Medulla oblongata (tissue), 1 donor: ENCODE measurements at regions not wholly inside any gene's neighbourhood (a gene's known extent, or its start where the extent isn't known, plus 50 kb on each side); places are given as distances from the start of the nearest gene placed in this dataset.
"Not testable (repeated sequence)": the region's sequence is repeated elsewhere in the genome, so short reads cannot be mapped to it uniquely, and the experiment has no call there.

ENCODE experiments used
- DNase-seq: peaks from one replicate; pipeline ENCODE4 v3.0.0-alpha.2; 2015; ENCODE audit errors: extremely low spot score

DNA sequence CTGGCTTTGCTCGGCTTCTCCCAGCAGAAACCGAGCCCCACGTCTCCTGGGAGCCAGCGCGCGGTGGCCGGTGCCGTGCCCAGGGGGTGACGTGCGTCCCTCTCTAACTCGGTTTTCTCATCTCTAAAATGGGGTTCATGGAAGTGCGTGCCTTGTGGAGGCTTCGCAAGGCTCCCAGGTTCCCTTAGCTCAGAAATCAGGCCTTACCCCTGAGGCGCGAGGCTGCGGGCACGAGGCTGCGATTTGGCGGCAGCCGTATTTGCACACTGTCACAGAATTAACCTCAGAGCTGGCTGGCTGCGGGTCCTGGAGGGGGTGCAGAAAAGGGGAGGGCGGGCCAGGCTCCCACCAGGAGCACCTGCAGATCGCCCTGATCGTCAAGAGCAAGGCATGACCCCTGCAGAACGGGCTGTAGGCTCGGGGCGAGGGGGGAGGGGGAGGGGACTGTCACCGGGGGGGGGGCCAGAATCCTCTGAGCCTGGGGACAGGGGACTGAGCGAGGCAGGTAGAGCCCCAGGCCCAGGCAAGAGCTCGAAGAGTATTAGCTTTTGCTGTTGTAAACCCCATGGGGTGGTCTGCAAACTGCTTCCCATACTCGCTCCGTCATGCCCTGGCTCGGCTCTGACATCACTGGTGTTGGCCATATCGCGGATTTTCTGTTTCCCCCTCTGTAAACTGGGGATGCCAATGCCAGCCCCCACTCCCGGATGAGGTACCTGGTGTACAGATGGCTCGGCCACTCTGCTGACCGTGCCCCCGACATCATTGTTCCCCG, 62.2 kb downstream of the CCNE1 start:
- no peak for DNase-seq

DNA sequence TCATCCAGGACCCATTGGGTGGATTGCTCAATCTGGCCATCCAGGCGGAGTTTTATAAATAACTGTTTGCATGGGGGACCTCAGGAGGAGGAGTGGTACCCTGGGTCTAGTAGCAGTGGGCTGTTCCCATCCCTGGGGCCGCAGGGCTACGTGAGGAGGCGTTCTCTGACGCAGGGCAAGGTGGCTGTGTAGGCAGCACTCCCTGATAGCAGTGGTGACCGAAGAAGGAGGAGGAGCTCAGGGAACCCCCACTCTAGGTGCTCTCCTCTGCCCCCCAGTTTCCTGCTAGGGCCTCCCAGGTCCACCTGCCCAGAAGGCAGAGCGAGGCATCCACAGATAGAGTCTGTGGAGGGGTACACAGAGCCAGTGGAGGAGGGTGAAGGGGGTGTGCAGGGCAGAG, 64.1 kb downstream of the CCNE1 start:
- DNase-seq: no peak

DNA sequence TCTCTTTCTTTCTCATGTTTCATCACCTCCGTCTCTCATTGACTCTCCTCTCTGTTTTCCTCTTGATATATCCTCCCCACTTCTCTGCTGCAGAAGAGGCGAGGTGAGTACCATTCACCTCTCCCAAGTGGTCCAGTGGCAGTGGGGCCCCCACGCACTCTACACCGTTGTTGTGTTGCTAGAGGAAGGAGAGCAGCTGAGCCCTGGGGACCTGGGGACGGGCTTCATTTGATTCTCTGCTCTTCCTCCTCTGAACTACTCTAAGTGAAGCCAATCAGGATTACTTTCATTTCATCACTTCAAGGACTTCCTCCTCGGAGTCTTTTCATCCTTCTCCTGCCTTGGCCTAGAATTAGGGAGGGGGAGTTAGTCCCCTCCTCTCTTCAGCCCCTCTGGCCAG, 64.6 kb downstream of the CCNE1 start:
- no peak for DNase-seq

DNA sequence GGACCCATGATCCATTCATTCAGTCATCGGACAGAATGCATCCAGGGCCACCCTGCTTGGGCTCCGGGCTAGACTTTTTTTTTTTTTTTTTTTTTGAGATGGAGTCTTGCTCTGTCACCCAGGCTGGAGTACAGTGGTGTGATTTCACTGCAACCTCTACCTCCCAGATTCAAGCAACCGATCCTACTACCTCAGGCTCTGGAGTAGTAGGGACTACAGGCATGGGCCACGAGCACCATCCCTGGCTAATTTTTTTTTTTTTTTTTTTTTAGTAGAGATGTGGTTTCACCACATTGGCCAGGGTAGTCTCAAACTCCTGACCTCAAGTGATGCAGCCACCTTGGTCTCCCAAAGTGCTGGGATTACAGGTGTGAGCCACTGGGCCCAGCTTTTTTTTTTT, 65.1 kb downstream of the CCNE1 start:
- DNase-seq: not testable (repeated sequence)

DNA sequence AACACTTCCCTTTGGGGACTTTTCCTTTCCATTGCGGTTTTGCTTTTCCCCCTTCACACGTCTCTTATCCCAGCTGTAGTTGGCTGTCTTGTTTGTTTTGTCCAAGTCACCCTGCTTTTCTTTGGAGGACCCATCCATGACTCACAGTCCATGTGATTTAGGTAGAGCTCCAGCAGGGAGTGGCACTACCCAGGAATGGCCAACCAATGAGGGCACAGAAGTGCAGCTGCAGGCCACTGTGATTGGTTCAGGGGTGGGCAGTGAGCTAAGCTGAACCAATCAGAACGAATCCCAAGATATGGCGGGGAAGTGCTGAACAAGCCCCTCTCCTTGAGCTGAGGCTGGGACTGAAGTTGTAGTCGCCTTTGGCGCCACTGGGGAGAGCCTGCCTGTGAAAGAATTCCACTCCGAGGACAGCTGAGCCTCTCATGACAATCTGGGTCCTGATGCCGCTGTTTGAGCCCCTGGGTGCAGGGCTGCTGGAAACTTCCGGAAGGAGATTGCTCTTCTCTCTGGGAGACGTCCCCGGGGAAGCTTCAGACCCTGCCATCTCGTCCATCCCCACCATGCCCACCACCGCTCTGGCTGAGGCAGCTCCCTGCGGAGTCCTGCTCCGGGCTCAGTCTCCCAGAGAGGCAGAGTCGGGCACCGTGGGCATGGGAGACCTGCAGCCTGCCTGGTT, 62.9 kb upstream of the URI1 start:
- peak; percentile 7 for DNase-seq

DNA sequence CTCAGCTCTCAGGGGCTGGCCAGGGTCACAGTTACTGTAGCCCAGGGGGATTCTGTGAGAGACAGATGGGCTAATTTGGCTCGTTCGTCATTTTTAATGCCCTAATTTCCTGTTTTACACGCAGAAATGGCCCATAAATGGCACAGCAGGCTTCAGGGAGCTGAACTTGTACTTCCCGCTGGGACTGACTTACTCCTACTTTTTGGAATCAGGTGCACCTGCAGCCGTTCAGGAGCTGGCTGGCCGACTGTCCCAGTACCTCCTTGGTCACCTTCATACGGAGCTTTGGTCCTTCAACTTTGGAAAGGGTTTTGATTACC, 62.4 kb upstream of the URI1 start:
- DNase-seq: no peak

DNA sequence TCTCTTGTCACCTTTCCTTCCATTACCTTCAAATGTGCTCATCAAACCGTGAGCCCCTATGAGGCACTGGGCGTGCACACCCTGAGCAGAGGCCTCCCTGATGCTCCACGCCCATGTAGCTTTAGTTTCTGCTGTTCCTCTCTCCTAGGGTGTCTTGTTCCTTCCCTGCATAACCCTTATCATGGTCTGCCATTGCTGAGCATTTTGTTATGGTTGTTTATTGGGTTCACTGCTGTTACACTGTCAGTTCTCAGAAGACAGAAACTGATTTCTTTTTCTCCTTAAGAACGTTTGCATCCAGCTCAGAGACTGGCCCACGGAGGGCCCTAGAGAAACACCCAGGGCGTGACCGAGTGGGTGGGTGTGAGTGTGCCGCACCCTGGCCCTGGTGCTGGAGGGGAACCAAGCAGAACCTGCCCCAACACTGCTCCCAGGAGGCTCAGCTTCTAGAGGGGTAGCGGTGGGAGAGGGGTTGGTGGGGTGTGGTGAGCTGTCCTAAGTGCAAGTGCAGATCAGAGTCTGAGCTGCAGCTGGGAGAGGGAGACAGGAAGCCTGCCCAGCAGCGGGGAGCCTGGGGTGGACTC, 61.4 kb upstream of the URI1 start:
- DNase-seq: no peak

DNA sequence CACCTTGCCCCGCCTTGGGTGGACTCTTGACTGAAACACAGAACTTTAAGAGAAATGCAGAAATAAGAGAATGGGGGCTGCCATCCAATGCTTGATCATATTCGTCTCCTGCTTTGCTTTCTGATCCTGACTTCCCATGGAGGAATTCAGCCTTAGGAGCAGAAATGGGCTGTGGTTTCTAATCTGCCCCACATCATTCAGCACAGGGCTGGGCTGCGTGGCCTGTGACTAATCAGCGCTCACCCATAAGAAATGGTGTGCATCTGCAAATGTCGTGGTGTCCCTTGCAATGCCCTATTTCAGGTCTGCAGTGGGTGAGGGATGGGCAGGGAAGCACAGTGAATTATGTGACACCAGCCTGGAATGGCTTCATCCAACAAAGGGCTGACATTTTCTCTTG, 60.7 kb upstream of the URI1 start:
- DNase-seq: no peak

DNA sequence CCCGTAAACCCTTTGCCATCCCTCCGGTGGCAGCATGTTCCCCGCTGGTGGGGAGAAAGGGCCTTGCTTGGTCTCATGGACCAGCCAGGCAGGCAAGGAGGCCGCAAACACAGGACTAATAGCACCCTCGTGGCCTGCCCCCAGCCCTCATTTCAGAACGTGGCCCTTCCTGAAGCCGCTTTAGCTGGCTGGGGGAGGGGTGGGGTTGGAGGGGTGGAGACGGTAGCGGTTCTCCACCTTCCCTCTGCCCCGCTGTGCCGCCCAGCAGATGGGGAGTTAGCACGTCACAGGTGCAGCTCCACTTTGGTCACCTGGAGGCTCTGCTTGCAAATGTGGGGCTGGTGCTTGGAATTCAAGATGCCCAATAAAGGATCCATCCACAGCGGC, 59.3 kb upstream of the URI1 start:
- no peak for DNase-seq

DNA sequence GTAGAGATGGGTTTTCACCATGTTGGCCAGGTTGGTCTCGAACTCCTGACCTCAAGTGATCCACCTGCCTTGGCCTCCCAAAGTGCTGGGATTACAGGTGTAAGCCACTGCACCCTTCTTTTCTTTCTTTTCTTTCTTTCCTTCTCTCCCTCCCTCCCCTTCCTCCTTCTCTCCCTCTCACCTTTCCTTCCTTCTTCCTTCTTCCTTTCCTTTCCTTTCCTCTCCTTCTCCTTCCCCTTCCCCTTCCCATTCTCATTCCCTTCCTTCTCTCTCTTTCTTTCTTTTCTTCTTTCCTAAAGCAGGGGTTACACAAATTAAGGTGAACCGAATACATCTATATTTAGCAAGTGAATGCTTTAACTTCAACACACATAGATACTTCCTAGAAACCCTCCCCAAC, 58.0 kb upstream of the URI1 start:
- no peak for DNase-seq

DNA sequence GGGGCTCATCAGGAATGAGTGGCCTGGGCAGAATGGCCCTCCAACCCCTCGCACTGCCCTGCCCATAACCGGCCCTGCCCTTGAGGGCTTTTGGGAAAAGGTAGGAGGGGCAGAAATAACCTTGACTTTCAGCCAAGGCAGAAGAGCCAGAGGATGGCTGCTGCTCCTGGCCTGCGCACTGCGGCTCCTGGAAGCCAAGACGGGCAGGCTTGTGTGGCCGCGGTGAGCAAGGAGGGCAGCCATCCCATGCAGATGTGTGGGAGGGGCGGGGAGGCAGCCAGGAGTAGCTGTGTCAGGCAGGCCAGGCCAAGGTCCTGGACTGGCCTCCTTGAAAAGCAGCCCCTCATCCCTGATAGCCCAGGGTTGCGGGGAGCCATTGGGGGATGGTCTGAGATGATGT, 57.6 kb upstream of the URI1 start:
- no peak for DNase-seq

DNA sequence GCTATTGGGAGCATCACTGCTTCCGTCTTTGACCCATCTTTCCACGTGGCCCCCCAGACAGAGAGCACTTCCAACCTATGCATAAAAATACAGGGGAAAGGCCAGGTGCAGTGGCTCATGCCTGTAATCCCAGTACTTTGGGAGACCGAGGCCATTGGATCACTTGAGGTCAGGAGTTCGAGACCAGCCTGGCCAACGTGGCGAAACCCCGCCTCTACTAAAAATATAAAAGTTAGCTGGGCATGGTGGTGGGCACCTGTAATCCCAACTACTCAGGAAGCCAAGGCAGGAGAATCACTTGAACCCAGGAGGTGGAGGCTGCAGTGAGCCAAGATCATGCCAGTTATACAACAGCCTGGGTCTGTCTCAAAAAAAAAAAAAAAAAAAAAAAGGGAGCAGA, 55.9 kb upstream of the URI1 start:
- DNase-seq: not testable (repeated sequence)

DNA sequence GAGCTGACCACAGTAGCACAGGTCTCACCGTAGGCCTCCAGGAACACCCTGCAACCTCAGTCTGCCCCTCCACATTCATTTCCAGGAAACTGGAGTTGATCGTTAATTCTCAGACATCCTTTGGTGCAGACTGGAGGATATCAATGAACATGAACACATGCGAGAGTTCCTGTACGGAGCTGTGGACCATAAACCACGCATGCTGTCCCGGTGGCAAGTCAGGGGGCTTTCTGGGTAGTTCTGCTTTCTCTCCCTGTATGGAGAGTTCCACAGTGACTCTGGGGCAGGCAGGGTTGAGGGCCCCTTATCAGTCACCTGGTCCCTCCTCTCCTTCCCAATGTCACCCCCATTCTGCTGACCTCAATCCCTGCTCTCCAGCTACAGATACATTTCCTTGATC, 55.5 kb upstream of the URI1 start:
- DNase-seq: no peak

DNA sequence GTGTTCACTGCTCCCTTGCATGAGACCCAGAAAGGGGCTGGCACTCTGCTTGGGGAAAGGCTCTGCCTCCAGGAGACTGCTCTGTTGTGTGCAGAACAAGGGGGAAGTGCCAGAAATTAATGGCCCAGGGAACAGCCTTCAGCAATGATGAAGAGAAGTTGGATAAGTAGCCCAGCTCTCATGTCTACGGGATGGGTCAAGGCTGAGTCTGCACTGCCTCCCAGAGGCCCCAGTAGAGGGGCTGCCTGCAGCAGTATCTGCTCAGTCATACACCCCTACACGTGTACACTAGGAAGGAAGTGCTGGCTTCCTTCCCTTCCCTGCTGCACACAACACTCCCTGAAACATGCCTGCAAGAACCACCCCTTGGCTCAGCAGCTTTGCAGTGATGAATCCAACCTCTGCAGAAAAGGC, 54.6 kb upstream of the URI1 start:
- DNase-seq: no peak

DNA sequence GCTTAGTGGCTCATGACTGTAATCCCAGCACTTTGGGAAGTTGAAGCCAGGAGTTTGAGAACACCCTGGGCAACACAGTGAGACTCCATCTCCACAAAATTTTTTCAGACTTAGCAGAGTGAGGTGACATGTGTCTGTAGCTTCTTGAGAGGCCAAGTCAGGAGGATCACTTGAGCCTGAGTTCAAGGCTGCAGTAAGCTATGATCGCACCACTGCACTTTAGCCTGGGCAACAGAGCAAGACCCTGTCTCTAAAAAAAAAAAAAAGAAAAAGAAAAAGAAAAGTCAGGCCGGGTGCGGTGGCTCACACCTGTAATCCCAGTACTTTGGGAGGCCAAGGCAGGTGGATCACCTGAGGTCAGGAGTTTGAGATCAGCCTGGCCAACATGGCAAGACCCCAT, 54.0 kb upstream of the URI1 start:
- DNase-seq: not testable (repeated sequence)

DNA sequence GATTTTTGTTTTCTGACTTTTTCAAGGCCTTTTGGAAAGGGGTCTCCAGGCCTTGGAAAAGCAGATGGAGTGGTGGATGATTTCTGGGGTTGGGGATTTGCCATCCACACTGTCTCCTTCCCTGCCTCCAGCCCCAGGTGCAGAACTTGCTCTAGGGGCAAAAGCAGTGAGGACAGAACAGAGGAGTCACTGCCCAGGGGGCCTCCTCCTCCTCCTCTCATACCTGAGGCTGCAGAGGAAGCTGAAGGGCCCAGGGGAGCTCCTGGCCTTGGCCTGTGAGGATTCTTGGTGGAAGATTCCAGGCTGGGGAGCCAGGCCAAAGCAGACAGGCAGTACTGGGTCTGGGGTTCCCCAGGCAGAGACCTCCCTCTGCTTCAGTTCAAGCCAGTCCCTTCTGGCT, 52.3 kb upstream of the URI1 start:
- DNase-seq: no peak

DNA sequence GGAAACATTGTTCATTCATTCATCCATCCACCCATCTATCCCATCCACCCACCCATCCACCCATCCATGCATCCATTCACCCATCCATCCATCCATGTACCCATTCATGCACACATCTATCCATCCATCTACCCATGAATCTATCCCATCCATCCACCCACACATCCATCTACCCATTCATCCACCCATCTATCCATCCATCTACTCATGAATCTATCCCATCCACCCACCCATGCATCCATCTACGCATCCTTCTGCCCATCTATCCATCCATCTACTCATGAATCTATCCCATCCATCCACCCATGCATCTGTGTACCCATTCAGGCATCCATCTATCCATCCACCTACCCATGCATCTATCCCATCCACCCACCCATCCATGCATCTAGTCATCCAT, 51.6 kb upstream of the URI1 start:
- DNase-seq: no peak
